Heart left ventricle (tissue), 13 donors: ENCODE measurements at regions not wholly inside any gene's neighbourhood (a gene's known extent, or its start where the extent isn't known, plus 50 kb on each side); places are given as distances from the start of the nearest gene placed in this dataset.
"Not testable (repeated sequence)": the region's sequence is repeated elsewhere in the genome, so short reads cannot be mapped to it uniquely, and the experiment has no call there.

Experiments used
- POLR2A ChIP-seq, 2 donors: fragments of 450-650 bp; IDR thresholded peaks; one replicate each; pipeline ENCODE4 v1.6.1; 2017; ENCODE audit warnings: antibody characterized with exemption in 2 of 2, mild to moderate bottlenecking in 2 of 2, moderate library complexity in 2 of 2
- TF ChIP-seq, protein P1 (sequence below), 12 donors: fragments of 200-600 bp; sonication (generic) in 4 of 12; IDR thresholded peaks; one replicate each; pipeline versions ENCODE4 v1.5.0 to v1.8.0; 2018 to 2022; ENCODE audit warnings: antibody characterized with exemption in 12 of 12, mild to moderate bottlenecking in 5 of 12
- donor health status: ischemic (EF 13 %, LVEDD 7.1; RV severe dilation, severe dysfunction).
- donor health status: DM: no; HTN: yes; CAD: no.
- donor health status: DM: no; HTN: no; CAD: no.
- donor health status: ischemic (EF 25% LVEDD 6.9; RV normal size, moderate dysfunction).
- donor health status: ischemic (EF 25% LVEDD 5.7; RV mildly dilated, moderate dysfunction).
- donor health status: ischemic (EF 35%, LVEDD 5.7; RV mildly dilated, moderate dysfunction).
- donor health status: nonischemic (EF 11% LVEDD 7.7; RV severe dilation, severe dysfunction).
- donor health status: DM: yes; HTN: yes; CAD: no.
- donor health status: PGD.
- donor health status: ischemic (EF 29% LVEDD 5.4; RV normal size, mild dysfunction).
- donor health status: nonischemic (EF 23%, LVEDD 6.1; RV moderate dilation, normal function).

GRCh38 chr2:113570509-113571009, 56.5 kb upstream of the RABL2A start:
- not testable (repeated sequence) for TF ChIP-seq POLR2A (IDR thresholded peaks at IDR 0.05)
- TF ChIP-seq, protein P1, sequence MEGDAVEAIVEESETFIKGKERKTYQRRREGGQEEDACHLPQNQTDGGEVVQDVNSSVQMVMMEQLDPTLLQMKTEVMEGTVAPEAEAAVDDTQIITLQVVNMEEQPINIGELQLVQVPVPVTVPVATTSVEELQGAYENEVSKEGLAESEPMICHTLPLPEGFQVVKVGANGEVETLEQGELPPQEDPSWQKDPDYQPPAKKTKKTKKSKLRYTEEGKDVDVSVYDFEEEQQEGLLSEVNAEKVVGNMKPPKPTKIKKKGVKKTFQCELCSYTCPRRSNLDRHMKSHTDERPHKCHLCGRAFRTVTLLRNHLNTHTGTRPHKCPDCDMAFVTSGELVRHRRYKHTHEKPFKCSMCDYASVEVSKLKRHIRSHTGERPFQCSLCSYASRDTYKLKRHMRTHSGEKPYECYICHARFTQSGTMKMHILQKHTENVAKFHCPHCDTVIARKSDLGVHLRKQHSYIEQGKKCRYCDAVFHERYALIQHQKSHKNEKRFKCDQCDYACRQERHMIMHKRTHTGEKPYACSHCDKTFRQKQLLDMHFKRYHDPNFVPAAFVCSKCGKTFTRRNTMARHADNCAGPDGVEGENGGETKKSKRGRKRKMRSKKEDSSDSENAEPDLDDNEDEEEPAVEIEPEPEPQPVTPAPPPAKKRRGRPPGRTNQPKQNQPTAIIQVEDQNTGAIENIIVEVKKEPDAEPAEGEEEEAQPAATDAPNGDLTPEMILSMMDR (IDR thresholded peaks at IDR 0.05), result not testable (repeated sequence)
